ENCODE measurements at regions not wholly inside any gene's neighbourhood (a gene's known extent, or its start where the extent isn't known, plus 50 kb on each side); places are given as distances from the start of the nearest gene placed in this dataset.

GRCh38 chr9:87120610-87121009, 173.3 kb upstream of the GAS1 start:
- no peak for DNase-seq (ENCODE audit: low spot score)

GRCh38 chr9:87122947-87123685, 175.8 kb upstream of the GAS1 start:
- DNase-seq (ENCODE audit: low spot score): peak; percentile 55

GRCh38 chr9:87123830-87124229, 176.5 kb upstream of the GAS1 start:
- DNase-seq (ENCODE audit: low spot score): no peak

- DNase-seq (ENCODE audit: low spot score): no peak
Measured at GRCh38 chr9:87125819-87126218, 178.5 kb upstream of the GAS1 start.

- DNase-seq (ENCODE audit: low spot score): no peak
Measured at GRCh38 chr9:87127543-87127942, 180.2 kb upstream of the GAS1 start.

- DNase-seq (ENCODE audit: low spot score): no peak
Measured at GRCh38 chr9:87127978-87128614, 180.8 kb upstream of the GAS1 start.

- DNase-seq (ENCODE audit: low spot score): no peak
Measured at GRCh38 chr9:87128844-87129493, 181.7 kb upstream of the GAS1 start.

- no peak for DNase-seq (ENCODE audit: low spot score)
Measured at GRCh38 chr9:87135074-87135473, 187.8 kb upstream of the GAS1 start.

- no peak for DNase-seq (ENCODE audit: low spot score)
Measured at GRCh38 chr9:87137718-87138117, 190.4 kb upstream of the GAS1 start.

GRCh38 chr9:87138128-87139040, 191.1 kb upstream of the GAS1 start:
- no peak for DNase-seq (ENCODE audit: low spot score)

GRCh38 chr9:87139099-87139730, 191.9 kb upstream of the GAS1 start:
- no peak for DNase-seq (ENCODE audit: low spot score)

- DNase-seq (ENCODE audit: low spot score): no peak
Measured at GRCh38 chr9:87140142-87140541, 192.8 kb upstream of the GAS1 start.

GRCh38 chr9:87140605-87141109, 193.4 kb upstream of the GAS1 start:
- no peak for DNase-seq (ENCODE audit: low spot score)

GRCh38 chr9:87141124-87141523, 193.8 kb upstream of the GAS1 start:
- DNase-seq (ENCODE audit: low spot score): no peak

GRCh38 chr9:87146933-87147332, 199.6 kb upstream of the GAS1 start:
- no peak for DNase-seq (ENCODE audit: low spot score)

GRCh38 chr9:87147839-87148238, 200.5 kb upstream of the GAS1 start:
- no peak for DNase-seq (ENCODE audit: low spot score)

- peak; percentile 76 for DNase-seq (ENCODE audit: low spot score)
Measured at GRCh38 chr9:87148331-87149104, 201.2 kb upstream of the GAS1 start.

GRCh38 chr9:87149799-87150198, 202.5 kb upstream of the GAS1 start:
- no peak for DNase-seq (ENCODE audit: low spot score)

GRCh38 chr9:87152256-87152655, 204.9 kb upstream of the GAS1 start:
- DNase-seq (ENCODE audit: low spot score): no peak

- no peak for DNase-seq (ENCODE audit: low spot score)
Measured at GRCh38 chr9:87156247-87156646, 208.9 kb upstream of the GAS1 start.

Data from hepatic stellate cell (primary cell).